ENCODE measurements at regions not wholly inside any gene's neighbourhood (a gene's known extent, or its start where the extent isn't known, plus 50 kb on each side); places are given as distances from the start of the nearest gene placed in this dataset.
"Not testable (repeated sequence)": the region's sequence is repeated elsewhere in the genome, so short reads cannot be mapped to it uniquely, and the experiment has no call there.

DNA sequence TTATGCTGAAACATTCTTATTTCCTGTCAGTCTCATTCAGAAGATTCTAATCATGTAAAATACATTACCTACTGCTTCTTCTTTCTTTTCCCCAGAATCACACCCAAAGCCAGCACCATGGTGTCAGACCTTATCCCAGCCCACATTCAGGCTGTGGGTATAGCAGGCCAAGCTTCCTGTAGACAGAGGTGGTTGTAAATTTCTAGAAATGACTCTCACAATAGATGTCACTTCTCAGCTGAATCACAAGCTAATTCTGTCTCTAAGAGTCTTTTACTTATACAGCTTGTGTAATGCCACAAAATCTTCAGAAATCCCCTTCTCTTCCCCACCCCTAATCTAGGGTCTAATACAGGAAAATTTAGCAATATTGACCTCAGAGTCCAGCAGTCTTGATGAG lies 239.6 kb downstream of the PARM1 start:
- peak; percentile 25 for DNase-seq (ENCODE audit: low spot score)
- no peak for TF ChIP-seq CTCF (IDR thresholded peaks at IDR 0.05; ENCODE audit: extremely low read depth, insufficient read depth, missing control alignments)
- in situ Hi-C loops (cut with MboI; ENCODE audit: low pct_unique_long_range_greater_than_20kb, low sequenced_read_pairs, unreplicated experiment): no loop called here

- DNase-seq (ENCODE audit: low spot score): no peak
- in situ Hi-C loops (cut with MboI; ENCODE audit: low pct_unique_long_range_greater_than_20kb, low sequenced_read_pairs, unreplicated experiment): no loop called here
- TF ChIP-seq CTCF (IDR thresholded peaks at IDR 0.05; ENCODE audit: extremely low read depth, insufficient read depth, missing control alignments): no peak
Measured at GRCh38 chr4:75169427-75169826, 236.5 kb downstream of the PARM1 start.

DNA sequence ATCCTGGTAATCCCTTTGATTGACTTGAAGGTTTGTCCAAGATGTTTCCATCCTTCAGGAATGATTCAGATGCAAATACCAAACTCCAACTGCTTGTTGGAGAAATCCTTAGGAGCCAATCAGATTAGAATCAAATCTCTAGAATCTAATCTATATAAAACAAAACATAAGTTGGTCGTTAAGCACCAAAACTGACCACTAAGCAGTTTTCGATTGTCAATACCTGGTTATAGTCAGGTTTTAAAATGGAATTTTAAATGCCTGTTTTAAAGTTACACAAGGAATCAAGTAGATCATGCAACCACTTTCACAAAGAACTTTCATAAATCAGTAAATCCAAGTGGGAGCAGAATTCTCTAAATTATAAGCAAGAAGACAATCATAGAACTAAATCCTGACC lies 236.1 kb downstream of the PARM1 start:
- no peak for TF ChIP-seq CTCF (IDR thresholded peaks at IDR 0.05; ENCODE audit: extremely low read depth, insufficient read depth, missing control alignments)
- no peak for DNase-seq (ENCODE audit: low spot score)
- in situ Hi-C loops (cut with MboI; ENCODE audit: low pct_unique_long_range_greater_than_20kb, low sequenced_read_pairs, unreplicated experiment): no loop called here

DNA sequence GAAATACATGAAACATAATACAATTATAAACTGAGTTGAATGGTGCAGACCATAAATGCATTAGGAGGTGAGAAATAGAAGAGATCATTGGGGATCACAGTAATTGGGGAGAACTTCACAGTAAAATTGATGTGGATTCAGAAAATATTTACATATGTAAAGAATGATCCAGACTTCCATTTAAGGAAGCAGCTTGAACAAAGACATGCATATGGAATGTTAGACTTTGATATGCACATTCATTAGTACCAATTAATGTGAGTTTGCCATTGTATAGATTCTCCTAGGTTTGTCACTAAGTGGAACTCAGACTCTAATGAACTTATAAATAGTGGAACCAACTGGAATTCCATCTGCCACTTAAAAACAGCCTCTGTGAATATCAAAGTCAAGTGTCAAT lies 235.6 kb downstream of the PARM1 start:
- in situ Hi-C loops (cut with MboI; ENCODE audit: low pct_unique_long_range_greater_than_20kb, low sequenced_read_pairs, unreplicated experiment): no loop called here
- no peak for TF ChIP-seq CTCF (IDR thresholded peaks at IDR 0.05; ENCODE audit: extremely low read depth, insufficient read depth, missing control alignments)
- no peak for DNase-seq (ENCODE audit: low spot score)

- DNase-seq (ENCODE audit: low spot score); in situ Hi-C loops (cut with MboI; ENCODE audit: low pct_unique_long_range_greater_than_20kb, low sequenced_read_pairs, unreplicated experiment): not testable (repeated sequence)
Measured at GRCh38 chr4:75165100-75165499, 232.2 kb downstream of the PARM1 start.

DNA sequence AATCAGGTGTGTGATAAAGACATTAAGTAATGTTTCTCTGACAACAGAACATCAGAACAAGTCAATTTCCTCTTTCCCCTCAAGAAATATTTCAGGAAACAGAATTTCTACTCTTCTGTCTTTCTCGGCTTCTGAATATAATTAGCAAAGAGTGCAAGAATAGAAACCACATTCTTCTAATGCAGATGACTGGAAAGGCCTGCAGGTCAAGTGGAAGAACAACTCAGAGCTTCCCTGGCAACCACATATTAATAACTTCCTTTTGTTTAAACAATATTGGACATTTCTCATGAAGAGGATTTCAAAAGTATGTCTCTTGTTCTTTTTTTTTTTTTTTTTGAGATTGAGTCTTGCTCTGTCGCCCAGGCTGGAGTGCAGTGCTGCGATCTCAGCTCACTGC lies 225.5 kb downstream of the PARM1 start:
- no peak for DNase-seq (ENCODE audit: low spot score)
- in situ Hi-C loops (cut with MboI; ENCODE audit: low pct_unique_long_range_greater_than_20kb, low sequenced_read_pairs, unreplicated experiment): no loop called here
- TF ChIP-seq CTCF (IDR thresholded peaks at IDR 0.05; ENCODE audit: extremely low read depth, insufficient read depth, missing control alignments): no peak

DNA sequence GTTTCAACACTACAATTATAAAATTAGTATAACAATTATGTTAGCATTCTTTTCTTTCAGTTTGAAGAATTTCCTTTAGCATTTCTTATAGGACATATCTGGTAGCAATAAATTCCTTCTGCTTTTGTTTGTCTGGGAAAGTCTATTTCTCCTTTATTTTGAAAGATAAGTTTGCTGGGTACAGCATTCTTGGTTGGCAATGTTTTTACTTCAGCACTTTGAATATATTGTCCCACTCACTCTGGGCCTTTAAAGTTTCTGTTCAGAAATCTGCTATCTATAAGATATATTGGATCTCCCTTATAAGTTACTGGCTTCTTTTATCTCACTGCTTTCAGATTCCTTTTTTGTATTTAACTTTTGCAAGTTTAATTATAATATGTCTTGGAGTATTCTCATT lies 222.1 kb downstream of the PARM1 start:
- no peak for TF ChIP-seq CTCF (IDR thresholded peaks at IDR 0.05; ENCODE audit: extremely low read depth, insufficient read depth, missing control alignments)
- in situ Hi-C loops (cut with MboI; ENCODE audit: low pct_unique_long_range_greater_than_20kb, low sequenced_read_pairs, unreplicated experiment): no loop called here
- no peak for DNase-seq (ENCODE audit: low spot score)
